Neuronal stem cell (in vitro differentiated cells): ENCODE measurements at regions not wholly inside any gene's neighbourhood (a gene's known extent, or its start where the extent isn't known, plus 50 kb on each side); places are given as distances from the start of the nearest gene placed in this dataset.

Experiments
- DNase-seq: peaks from one replicate; pipeline ENCODE4 v3.0.0-alpha.2; 2013; ENCODE audit warnings: low spot score
- H2AFZ ChIP-seq: one replicate; pipeline ENCODE4 v1.6.1; 2013; ENCODE audit warnings: mild to moderate bottlenecking, low read length, inconsistent platforms
- H2AK5ac ChIP-seq: 2 replicates; pipeline ENCODE4 v1.6.1; 2013; ENCODE audit warnings: low read depth, mild to moderate bottlenecking, inconsistent platforms, low read length, moderate library complexity, mixed read lengths
- H2BK120ac ChIP-seq: 2 replicates; pipeline ENCODE4 v1.6.1; 2013; ENCODE audit warnings: low read depth, mild to moderate bottlenecking, inconsistent platforms, low read length, moderate library complexity, mixed read lengths
- H2BK12ac ChIP-seq: one replicate; pipeline ENCODE4 v1.6.1; 2013; ENCODE audit warnings: low read length, inconsistent platforms
- H2BK15ac ChIP-seq: 2 replicates; pipeline ENCODE4 v1.6.1; 2013; ENCODE audit warnings: mild to moderate bottlenecking, low read length, inconsistent platforms, mixed read lengths
- H2BK5ac ChIP-seq: one replicate; pipeline ENCODE4 v1.6.1; 2013; ENCODE audit warnings: inconsistent platforms, mild to moderate bottlenecking, low read length, moderate library complexity
- H3K14ac ChIP-seq: one replicate; pipeline ENCODE4 v1.6.1; 2013; ENCODE audit warnings: low read length, inconsistent platforms
- H3K18ac ChIP-seq: 2 replicates; pipeline ENCODE4 v1.6.1; 2013; ENCODE audit warnings: low read length, inconsistent platforms
- H3K23ac ChIP-seq: 2 replicates; pipeline ENCODE4 v1.6.1; 2013; ENCODE audit warnings: low read depth, mild to moderate bottlenecking, mixed read lengths, low read length, inconsistent platforms; ENCODE audit not compliant: poor library complexity
- H3K27ac ChIP-seq: replicated peaks from 3 replicates; pipeline ENCODE4 v1.5.1; 2013; ENCODE audit warnings: low read length, inconsistent platforms
- H3K27me3 ChIP-seq, 3 experiments: 2 replicates each; pipeline ENCODE4 v1.6.1; 2013; ENCODE audit warnings: low read length in 3 of 3, mild to moderate bottlenecking in 2 of 3, inconsistent platforms in 1 of 3, low read depth in 1 of 3, mixed read lengths in 1 of 3, moderate library complexity in 1 of 3; ENCODE audit not compliant: control insufficient read depth in 3 of 3, insufficient read depth in 3 of 3
- H3K36me3 ChIP-seq, 2 donors: replicated peaks in 1 of 2; 2 replicates each; pipeline ENCODE4 v1.6.1; 2013; ENCODE audit warnings: low read length in 2 of 2; ENCODE audit not compliant: control insufficient read depth in 2 of 2, insufficient read depth in 2 of 2
- H3K4ac ChIP-seq: 2 replicates; pipeline ENCODE4 v1.6.1; 2013; ENCODE audit warnings: inconsistent platforms, mild to moderate bottlenecking, low read length, moderate library complexity
- H3K4me1 ChIP-seq, 2 donors: 1 replicate in 1 of 2; 2 replicates in 1 of 2; pipeline ENCODE4 v1.6.1; 2013; ENCODE audit warnings: low read length in 2 of 2, low read depth in 1 of 2; ENCODE audit not compliant: control insufficient read depth in 2 of 2, insufficient read depth in 1 of 2
- H3K4me2 ChIP-seq: one replicate; pipeline ENCODE4 v1.6.1; 2013; ENCODE audit warnings: mild to moderate bottlenecking, low read length, inconsistent platforms; ENCODE audit not compliant: insufficient read depth, poor library complexity, severe bottlenecking
- H3K4me3 ChIP-seq, 2 donors: 2 replicates each; pipeline ENCODE4 v1.5.1; 2013; ENCODE audit warnings: low read length in 2 of 2, mild to moderate bottlenecking in 2 of 2, inconsistent platforms in 1 of 2, moderate library complexity in 1 of 2
- H3K79me1 ChIP-seq: one replicate; pipeline ENCODE4 v1.6.1; 2013; ENCODE audit warnings: low read depth, mild to moderate bottlenecking, inconsistent platforms, low read length, moderate library complexity
- H3K9ac ChIP-seq: one replicate; pipeline ENCODE4 v1.6.1; 2013; ENCODE audit warnings: mild to moderate bottlenecking, low read depth, low read length, inconsistent platforms; ENCODE audit not compliant: poor library complexity
- H3K9me3 ChIP-seq, 2 donors: replicated peaks in 1 of 2; 2 replicates each; pipeline versions ENCODE3 to v1.6.1; 2013; ENCODE audit warnings: low read length in 2 of 2, mild to moderate bottlenecking in 2 of 2, inconsistent platforms in 1 of 2, low read depth in 1 of 2, mixed read lengths in 1 of 2, moderate library complexity in 1 of 2; ENCODE audit not compliant: control insufficient read depth in 2 of 2, insufficient read depth in 1 of 2
- H4K8ac ChIP-seq: one replicate; pipeline ENCODE4 v1.6.1; 2013; ENCODE audit warnings: low read depth, mild to moderate bottlenecking, inconsistent platforms, low read length, moderate library complexity
- H4K91ac ChIP-seq: one replicate; pipeline ENCODE4 v1.6.1; 2013; ENCODE audit warnings: low read length, low read depth, mild to moderate bottlenecking, inconsistent platforms; ENCODE audit not compliant: poor library complexity
- WGBS, 2 donors: extraction: QIAGEN DNeasy Blood & Tissue Kit; methylation state at CpG; one replicate each; pipeline ENCODE4 v1.1.7; 2013; ENCODE audit warnings: missing lambda C conversion rate in 2 of 2, mixed read lengths in 1 of 2; ENCODE audit not compliant: insufficient read length in 2 of 2, insufficient replicate concordance in 1 of 2; ENCODE audit errors: extremely low coverage in 2 of 2; 5-methylcytosine and 5-hydroxymethylcytosine counted together

- H3K14ac ChIP-seq = no peak overlapping the region
- H4K91ac ChIP-seq = no peak overlapping the region
- no peaks in the 10 kb centered on the region for H3K79me1 ChIP-seq
- no peak overlapping the region for H3K9ac ChIP-seq
- DNase-seq = no peak
- no peak overlapping the region for H3K4me2 ChIP-seq
- no peak overlapping the region for H3K23ac ChIP-seq
- H3K4me1 ChIP-seq = peaks cover 5 to 13% of the 10 kb centered on the region in 2 donors
- H3K18ac ChIP-seq = no peak overlapping the region
- no peak overlapping the region for H3K4ac ChIP-seq
- H2BK120ac ChIP-seq = no peak overlapping the region
- no peak overlapping the region for H2AK5ac ChIP-seq
- no peak overlapping the region for H3K27ac ChIP-seq
- peaks cover 4 to 12% of the 10 kb centered on the region in 2 donors for H3K9me3 ChIP-seq
- WGBS, 2 donors = no CpG with 5 or more reads among the region's 7 CpGs
- H2AFZ ChIP-seq = peak overlapping the region; percentile 69
- no peaks in the 10 kb centered on the region for H3K27me3 ChIP-seq
- no peak overlapping the region for H2BK5ac ChIP-seq
- H3K36me3 ChIP-seq = no peaks in the 10 kb centered on the region
- H2BK12ac ChIP-seq = no peak overlapping the region
- no peak overlapping the region for H2BK15ac ChIP-seq
- H4K8ac ChIP-seq = no peak overlapping the region
- H3K4me3 ChIP-seq = no peak overlapping the region
These were observed 170.2 kb downstream of the HS3ST3B1 start for GRCh38 chr17:14471052-14471451.

DNA sequence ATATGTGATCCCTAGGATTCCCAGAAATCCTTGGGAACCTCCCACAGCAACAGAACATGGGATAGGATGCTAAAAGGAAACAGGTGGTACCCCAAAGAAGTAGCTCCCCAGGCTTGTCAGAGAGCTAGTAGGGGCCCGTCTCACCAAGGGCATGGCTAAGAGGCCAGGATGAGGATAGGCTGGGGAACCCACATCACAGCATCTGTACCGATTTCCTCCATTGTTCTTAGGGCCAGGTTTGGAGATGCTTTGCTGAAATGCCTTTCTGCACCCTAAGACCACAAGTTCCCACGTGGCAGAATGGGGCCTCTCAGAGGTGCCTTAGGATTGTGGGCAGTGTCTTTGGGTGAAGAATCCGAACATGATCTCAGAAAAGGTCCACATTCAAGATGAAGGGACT, 169.5 kb downstream of the HS3ST3B1 start:
- Histone ChIP-seq H4K91ac (no peak overlapping the region), H3K23ac (no peak overlapping the region), H3K27me3 (no peaks in the 10 kb centered on the region), H3K9ac (no peak overlapping the region), H3K18ac (no peak overlapping the region), H3K27ac (no peak overlapping the region), H3K4ac (no peak overlapping the region), H2AFZ (no peak overlapping the region), H2BK5ac (no peak overlapping the region), H4K8ac (no peak overlapping the region), H2BK120ac (no peak overlapping the region), H3K79me1 (no peaks in the 10 kb centered on the region), H2AK5ac (no peak overlapping the region), H2BK12ac (no peak overlapping the region), H3K4me3 (no peak overlapping the region), H3K4me1 (peaks cover 5 to 13% of the 10 kb centered on the region in 2 donors), H3K9me3 (peaks cover 4 to 13% of the 10 kb centered on the region in 2 donors), H2BK15ac (peak overlapping the region; percentile 12), H3K36me3 (no peaks in the 10 kb centered on the region), H3K14ac (no peak overlapping the region), H3K4me2 (no peak overlapping the region)
- no peak for DNase-seq
- WGBS, 2 donors = no CpG with 5 or more reads among the region's 4 CpGs

DNA sequence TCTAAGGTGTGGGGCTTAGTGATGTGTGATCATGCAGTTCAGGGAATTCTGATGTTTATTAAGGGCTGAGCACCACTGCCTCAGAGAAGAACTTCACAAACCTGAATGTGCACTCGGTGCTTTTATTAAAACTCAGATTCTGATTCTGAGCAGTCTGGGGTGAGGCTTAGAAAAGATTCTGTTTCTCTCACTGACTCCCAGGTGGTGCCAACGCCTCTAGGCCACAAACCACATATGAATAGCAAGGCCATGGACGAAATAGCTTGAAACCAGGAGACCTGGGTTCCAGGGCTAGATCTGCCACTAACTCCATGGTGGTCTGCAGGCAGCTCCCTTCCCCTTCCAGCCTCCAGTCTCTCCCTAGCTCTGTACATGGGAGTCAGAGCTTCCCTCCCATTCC, 169.1 kb downstream of the HS3ST3B1 start:
- H2BK120ac ChIP-seq = no peak overlapping the region
- H3K36me3 ChIP-seq = no peaks in the 10 kb centered on the region
- H3K79me1 ChIP-seq = no peaks in the 10 kb centered on the region
- H3K4ac ChIP-seq = no peak overlapping the region
- no peak overlapping the region for H3K9ac ChIP-seq
- H3K27me3 ChIP-seq = no peaks in the 10 kb centered on the region
- H4K91ac ChIP-seq = no peak overlapping the region
- peak overlapping the region; percentile 16 for H3K18ac ChIP-seq
- peaks cover 4 to 10% of the 10 kb centered on the region in 2 donors for H3K9me3 ChIP-seq
- no peak overlapping the region for H3K23ac ChIP-seq
- no peak overlapping the region for H3K27ac ChIP-seq
- H4K8ac ChIP-seq = no peak overlapping the region
- peak overlapping the region; percentile 12 for H2BK15ac ChIP-seq
- H2AFZ ChIP-seq = no peak overlapping the region
- no CpG with 5 or more reads among the region's 3 CpGs for WGBS, 2 donors
- no peak overlapping the region for H3K14ac ChIP-seq
- peaks cover 5 to 13% of the 10 kb centered on the region in 2 donors for H3K4me1 ChIP-seq
- no peak overlapping the region for H3K4me3 ChIP-seq
- no peak overlapping the region for H2BK12ac ChIP-seq
- H3K4me2 ChIP-seq = no peak overlapping the region
- H2AK5ac ChIP-seq = no peak overlapping the region
- H2BK5ac ChIP-seq = no peak overlapping the region
- DNase-seq = no peak

DNA sequence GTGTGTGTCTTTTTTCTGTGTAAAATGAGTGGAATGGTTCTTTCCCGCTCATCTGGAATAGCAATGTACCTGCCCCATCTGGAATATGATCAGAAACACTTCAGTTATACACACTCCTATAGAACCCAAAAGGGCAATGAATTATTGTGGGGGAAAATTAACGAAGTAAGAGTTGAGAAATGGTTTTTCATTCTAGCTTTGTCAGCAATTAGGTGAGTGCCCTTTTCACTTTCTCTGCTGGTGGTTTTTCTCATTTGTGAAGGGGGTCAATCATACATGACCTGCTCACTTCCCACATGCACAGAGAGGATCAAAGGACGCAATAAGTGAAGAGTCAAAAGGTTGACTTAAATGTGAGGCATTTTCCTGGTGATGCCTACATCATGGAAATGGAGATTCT, 168.0 kb downstream of the HS3ST3B1 start:
- no peak overlapping the region for H3K14ac ChIP-seq
- no peak overlapping the region for H4K91ac ChIP-seq
- peaks cover 3 to 7% of the 10 kb centered on the region in 2 donors for H3K9me3 ChIP-seq
- H3K18ac ChIP-seq = no peak overlapping the region
- no peaks in the 10 kb centered on the region for H3K27me3 ChIP-seq
- no peak overlapping the region for H3K27ac ChIP-seq
- no peak overlapping the region for H2BK12ac ChIP-seq
- no peak overlapping the region for H2BK5ac ChIP-seq
- no peak overlapping the region for H3K23ac ChIP-seq
- no peak overlapping the region for H3K4ac ChIP-seq
- H2BK15ac ChIP-seq = no peak overlapping the region
- no peak overlapping the region for H2AK5ac ChIP-seq
- no peak overlapping the region for H2BK120ac ChIP-seq
- H2AFZ ChIP-seq = no peak overlapping the region
- no peak overlapping the region for H3K4me2 ChIP-seq
- H4K8ac ChIP-seq = no peak overlapping the region
- no peaks in the 10 kb centered on the region for H3K79me1 ChIP-seq
- no peak overlapping the region for H3K9ac ChIP-seq
- H3K4me3 ChIP-seq = no peak overlapping the region
- WGBS, 2 donors = no CpG with 5 or more reads among the region's 3 CpGs
- H3K4me1 ChIP-seq = peaks cover 5 to 13% of the 10 kb centered on the region in 2 donors
- no peak for DNase-seq
- no peaks in the 10 kb centered on the region for H3K36me3 ChIP-seq
